ENCODE measurements at regions not wholly inside any gene's neighbourhood (a gene's known extent, or its start where the extent isn't known, plus 50 kb on each side); places are given as distances from the start of the nearest gene placed in this dataset.

DNA sequence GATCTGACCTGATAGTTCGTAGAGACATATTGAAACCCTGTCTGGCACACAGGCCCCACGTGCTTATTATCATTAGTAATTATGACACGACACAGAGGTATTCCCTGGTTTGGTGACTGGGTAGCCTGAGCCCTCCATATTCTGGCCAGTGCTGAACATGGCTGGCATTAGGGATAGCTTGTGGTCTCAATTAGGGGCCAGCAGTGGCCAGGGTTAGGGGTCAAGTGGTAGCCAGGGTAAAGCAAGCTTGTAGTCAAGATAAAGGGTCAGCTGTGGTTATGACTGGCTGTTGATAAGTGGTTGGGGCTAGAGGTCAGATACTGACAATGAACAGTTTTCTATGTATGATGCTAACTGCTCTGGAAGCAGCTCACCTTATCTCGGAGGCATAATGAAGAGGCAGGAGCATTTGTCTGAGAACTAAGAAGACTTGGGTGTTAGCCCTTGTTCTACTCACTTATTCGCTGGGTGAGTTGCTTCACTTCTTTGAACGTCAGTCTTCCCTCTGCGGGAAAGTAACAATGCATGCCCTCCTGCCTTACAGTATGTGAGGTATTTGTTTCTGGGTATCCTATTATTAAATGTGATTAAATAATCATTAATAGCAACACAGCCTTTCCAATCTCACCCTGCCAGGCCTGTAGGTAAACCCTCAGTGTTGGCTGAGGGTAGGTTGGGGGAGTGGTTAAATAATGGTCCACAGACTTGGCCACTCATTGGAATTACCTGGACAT lies 66.7 kb downstream of the VEGFA start:
- DNase-seq (ENCODE audit: low spot score) = no peak
- in situ Hi-C loops (cut with HindIII; ENCODE audit: low sequenced_read_pairs) = no loop called here

Data from G401 (cell line).